ENCODE measurements at regions not wholly inside any gene's neighbourhood (a gene's known extent, or its start where the extent isn't known, plus 50 kb on each side); places are given as distances from the start of the nearest gene placed in this dataset.

DNA sequence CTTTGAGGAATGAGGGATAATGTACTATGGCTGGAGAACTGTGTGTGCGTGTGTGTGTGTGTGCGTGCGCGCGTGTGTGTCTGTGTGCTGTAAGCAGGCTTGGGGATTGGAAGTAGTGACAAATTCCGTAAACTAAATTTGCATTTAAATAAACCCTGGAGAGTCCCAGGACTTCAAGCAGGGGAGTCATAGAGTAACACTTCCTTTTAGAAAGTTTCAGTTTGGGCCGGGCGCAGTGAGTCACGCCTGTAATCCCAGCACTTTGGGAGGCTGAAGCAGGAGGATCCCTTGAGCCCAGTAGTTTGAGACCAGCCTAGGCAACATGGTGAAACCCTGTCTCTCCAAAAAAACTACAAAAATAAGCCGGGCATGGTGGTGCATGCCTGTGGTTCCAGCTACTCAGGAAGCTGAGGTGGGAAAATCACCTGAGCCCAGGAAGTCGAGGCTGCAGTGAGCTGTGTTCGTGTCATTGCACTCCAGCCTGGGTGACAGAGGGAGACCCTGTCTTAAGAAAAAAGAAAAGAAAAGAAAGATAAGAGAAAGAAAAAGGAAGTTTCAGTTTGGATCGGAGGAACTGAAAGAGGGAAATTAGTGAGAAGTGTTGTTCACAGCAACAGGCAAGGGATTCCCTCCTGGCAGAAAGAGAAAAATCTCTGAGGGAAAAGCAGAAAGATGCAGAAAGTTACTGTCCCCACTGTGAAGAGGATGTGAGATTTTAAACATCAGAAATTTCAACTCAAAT is 222.7 kb upstream of the SOX5 start:
- no peak for DNase-seq (ENCODE audit: low read depth in 2 of 2)

DNA sequence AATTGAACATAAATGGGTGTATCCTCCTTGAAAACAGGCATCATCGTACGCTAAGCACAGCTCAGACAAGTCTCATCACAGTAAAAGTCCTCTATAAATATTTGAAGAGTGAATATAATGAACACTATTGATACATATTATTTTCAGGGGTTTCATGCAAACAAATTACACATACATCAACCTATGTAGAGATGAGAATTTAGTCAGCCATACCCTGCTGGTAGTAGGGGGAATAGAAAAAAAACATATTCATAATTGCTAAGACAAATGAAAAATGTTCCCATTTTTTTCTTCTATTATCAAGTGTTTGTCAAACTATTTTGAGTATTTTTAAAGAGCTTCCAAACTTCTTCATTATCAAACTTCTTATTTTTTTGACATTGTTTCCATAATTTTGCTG is 205.6 kb upstream of the SOX5 start:
- DNase-seq (ENCODE audit: low read depth in 2 of 2): no peak

DNA sequence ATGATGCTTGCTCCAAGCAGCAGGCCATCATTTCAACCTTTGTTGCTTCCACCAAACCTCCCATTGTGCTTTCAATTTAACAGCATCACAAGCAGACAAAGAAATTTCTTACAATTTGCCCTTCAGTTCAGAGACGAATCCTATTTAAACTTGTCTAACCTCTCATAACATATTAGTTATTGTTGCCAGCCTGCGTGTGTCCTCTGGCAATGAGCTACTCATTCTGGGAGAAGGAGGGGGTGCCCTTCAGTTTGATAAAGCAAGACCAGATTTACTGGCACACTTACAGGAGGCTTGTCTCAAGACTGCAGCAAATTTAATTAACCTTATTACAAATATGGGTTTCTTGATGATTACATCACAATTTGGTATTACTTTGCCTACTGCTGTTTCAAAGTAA is 203.6 kb upstream of the SOX5 start:
- no peak for DNase-seq (ENCODE audit: low read depth in 2 of 2)

DNA sequence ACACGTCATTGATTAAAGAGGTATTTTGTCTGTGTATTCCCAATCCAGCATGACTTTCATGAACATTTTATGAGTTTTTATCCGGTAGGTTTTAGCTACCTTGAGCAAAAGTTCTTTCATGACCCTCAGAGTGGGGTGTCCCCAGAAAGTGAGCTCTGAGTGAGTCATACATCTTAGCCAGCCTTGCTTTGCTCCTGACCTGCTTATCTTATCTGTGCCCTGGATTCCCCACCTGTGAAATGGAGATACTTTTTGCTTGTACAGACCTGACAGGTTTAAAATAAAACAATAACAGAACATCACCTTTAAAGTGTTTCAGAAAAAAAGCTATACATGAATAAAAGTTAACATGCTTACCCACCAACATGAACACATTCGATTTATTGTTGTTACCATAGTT is 202.8 kb upstream of the SOX5 start:
- no peak for DNase-seq (ENCODE audit: low read depth in 2 of 2)

DNA sequence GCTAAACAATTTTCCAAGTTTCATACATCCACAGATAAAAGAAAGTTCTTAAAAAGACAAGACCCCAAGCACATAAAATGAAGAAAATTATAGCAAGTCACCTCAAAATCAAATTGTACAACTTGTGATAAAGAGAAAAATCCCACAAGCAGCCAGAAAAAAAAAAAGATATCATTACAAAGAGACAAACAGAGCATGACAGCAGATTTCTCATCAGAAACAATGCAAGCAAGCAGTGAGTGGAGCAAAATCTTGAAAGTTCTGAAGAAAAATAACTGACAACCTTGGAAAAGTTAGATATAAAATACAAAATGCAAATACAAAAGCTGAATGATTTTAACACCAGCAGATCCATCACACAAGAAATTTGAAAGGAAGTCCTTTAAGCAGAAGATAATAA is 194.5 kb upstream of the SOX5 start:
- no peak for DNase-seq (ENCODE audit: low read depth in 2 of 2)

DNA sequence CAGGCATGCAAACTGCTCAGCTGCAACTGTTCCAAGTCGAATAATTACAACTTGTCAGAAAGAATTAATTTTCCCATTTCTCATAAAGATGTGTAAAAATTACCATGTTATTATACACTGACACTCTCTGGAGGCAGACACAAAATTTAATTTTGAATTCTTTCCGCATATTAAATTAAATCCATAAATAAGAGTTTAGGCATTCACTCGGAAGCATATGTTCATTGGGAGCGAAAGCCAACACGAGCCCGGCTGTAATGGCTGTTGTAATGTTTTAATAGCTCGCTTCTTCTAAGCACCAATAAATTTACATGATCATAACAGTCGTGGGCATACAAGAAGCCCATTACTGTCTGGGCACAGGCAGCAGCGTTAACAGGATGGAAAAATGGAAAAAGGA is 189.6 kb upstream of the SOX5 start:
- DNase-seq (ENCODE audit: low read depth in 2 of 2): no peak

DNA sequence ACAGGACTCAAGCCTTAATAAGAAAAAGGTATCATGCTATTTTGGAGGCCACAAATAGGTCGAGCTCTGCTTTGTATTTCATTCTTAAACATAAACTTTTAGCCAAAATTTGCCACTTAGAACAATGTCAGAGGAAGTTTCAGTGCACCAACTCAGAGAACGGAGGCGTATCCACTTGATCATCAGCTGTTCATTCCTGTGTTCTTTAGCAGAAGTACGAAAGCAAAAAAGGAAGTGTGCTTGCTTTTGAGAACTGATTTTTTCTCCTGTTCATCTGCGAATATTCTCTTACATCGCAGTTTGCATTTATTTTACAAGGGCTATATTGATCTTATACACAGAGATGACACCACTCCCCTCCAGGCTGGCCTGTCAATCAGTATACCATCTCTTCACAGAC is 188.6 kb upstream of the SOX5 start:
- no peak for DNase-seq (ENCODE audit: low read depth in 2 of 2)

DNA sequence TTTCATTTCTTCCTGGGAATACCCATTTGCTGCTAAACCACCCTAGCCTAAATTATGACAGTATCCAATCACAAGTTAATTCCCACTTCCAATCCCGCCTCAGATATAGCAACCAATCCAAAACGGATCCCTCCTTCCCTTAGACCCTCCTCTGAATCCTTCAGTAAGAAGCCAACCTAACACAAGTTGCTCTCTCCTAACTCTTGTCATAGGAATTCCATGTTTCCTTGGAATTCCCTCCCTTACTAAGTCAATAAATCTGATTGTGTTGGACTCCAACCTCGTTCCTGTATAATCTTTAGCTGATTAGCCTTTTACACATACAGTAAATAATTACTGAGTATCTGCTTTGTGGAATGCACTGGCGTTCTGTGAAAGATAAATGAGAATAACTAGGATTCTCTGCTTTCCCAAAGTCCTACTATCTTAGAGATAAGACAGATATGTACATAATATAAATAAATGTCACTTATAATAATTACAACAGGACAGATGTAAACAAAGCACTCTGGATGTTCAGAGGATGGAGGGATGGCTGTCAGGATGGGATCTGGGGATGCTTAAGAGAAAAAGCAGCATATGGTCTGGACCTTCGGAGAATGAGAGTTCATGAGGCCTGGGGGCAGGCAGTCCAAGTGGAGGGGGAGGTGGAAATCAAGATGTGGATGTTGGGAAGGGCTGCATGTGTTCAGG is 185.8 kb upstream of the SOX5 start:
- DNase-seq (ENCODE audit: low read depth in 2 of 2): no peak

DNA sequence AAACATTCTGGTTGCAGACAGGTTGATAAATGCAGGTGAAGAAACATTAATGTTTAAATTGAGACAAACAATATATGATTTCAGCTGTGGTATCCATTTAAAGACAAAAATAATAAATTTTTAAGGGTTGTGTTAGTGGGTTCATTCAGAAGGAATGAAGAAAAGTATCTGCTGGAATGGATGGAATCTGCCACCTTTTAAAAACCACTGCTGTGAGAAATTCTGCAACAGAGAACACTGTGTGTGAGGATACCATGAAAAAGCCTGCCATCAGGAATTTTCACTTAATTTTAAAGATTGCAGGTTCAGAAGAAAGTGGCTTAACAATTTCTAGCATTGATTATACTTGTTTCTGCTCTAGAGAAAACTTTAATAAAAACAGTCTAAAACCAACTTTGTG is 184.6 kb upstream of the SOX5 start:
- no peak for DNase-seq (ENCODE audit: low read depth in 2 of 2)

DNA sequence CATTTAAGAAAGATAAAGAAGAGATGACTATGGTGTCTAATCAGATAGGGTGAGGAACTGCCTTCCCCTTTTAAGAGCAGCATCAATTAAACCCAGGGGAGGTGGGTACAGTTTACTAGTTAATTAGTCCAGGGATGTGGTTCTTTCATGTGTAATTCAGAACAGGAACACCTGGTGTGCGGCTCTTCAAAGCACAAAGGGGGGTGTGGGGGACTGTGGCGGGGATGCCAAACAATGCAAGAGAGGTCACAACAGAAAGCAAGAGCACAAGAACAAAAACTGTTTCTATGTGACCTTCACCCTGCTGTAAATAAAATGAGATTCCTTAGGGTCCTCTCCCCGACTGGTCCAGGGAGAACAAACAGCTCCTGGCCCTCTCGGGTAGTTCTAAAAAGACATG is 183.9 kb upstream of the SOX5 start:
- no peak for DNase-seq (ENCODE audit: low read depth in 2 of 2)

DNA sequence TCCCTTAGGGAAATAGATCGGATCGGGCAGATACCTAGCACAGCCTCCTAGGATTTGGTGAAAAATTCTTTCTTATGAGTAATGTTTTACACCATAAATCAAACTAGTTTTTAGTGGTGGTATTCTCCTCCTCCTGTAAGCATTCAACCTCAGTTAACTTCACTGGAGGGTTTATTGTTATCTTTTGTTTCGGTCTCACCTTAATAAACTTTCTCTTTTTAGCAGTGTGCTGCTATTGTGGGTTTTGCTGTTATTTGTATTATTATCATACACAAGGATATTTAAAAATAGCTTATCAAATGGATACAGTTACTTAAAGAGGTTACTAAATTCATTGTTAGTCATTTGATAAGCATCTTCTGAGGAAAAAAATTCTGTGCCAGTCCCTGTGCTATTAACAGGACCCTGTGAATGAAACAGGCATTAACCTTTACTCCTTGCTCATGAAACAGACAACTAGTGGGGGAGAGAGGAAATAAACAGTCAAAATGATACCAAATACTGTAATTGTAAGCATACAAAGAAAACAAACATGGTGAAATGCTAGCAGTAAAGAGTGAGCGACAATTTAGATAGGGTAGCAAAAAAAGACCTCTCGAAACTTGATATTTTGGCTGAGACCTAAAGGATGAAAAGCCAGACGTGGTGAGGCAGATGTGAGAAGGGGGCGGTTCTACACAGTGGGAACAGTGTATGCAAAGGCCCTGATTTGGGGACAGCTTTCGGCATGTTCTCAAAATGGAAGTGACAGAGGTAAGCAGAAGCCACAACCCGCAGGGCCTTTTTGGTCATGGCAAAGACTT is 178.7 kb upstream of the SOX5 start:
- DNase-seq (ENCODE audit: low read depth in 2 of 2): no peak

DNA sequence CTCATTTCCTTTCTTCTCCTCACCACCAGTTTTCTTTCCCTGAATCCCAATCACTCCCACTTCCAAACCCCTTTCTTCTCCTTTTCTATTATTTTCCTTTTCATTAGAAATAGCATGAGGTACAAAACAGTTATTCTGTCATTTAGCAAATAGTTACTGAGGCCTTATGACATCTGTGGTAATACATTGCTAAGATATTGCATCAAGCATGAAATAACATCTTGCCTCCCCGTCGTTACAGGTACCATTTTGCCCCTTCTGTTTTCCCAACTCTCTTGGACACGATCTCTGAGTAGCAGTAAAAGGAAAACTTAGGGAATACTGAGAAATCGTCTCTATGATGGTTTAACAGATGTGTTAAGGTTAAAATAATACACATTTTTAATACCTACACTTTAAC is 175.8 kb upstream of the SOX5 start:
- no peak for DNase-seq (ENCODE audit: low read depth in 2 of 2)

DNA sequence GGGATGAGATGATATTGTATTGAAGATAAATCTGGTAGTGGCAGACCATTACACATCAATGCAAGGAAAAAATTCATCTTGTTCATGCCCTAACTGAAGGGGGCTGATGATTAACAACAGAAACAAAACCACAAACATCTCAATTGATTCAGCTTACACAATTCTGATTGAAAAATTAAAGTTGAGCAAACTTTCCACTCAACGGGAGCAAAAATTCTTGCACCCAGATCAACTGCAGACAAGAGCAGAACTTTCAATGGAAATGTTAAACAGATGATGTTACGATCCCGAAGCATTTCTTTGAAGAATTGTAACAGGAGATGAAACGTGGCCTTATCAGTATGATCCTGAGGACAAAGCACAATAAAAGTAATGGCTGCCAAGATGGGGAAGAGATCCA is 172.4 kb upstream of the SOX5 start:
- DNase-seq (ENCODE audit: low read depth in 2 of 2): no peak

DNA sequence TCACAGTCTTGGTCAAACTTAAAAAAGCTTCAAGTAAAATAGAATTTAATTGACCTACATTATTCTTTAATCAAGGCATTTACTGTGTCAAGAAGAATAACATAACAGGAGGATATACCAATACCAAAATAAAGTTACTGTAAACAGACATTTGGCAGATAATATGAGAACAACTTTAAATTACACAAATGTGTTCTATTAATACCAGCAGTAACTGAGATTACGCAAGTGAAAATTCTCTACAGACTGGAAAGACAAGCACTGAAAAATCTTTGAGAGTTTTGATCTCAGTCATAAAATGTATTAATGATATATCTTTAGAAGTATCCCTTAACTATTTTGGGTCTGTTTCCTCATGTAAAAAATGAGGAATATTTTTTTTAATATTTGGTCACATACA is 169.2 kb upstream of the SOX5 start:
- DNase-seq (ENCODE audit: low read depth in 2 of 2): no peak

DNA sequence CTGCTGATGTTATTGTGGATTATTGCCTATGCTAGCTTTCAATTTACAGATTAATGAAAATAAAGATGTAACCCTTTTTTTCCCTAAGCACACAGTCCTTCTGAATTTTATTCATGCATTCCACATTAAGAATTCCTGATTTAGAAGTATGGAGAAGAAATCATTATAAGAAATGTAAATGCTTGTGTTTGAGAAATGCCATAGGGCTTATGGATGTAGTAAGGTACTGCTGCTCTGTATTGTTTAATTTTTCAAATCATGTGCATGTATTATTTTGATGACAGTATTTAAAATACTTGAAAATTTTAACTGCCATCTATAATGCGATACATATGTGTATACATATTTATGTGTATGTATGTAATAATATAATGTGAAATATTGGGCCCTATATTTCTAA is 167.1 kb upstream of the SOX5 start:
- no peak for DNase-seq (ENCODE audit: low read depth in 2 of 2)

DNA sequence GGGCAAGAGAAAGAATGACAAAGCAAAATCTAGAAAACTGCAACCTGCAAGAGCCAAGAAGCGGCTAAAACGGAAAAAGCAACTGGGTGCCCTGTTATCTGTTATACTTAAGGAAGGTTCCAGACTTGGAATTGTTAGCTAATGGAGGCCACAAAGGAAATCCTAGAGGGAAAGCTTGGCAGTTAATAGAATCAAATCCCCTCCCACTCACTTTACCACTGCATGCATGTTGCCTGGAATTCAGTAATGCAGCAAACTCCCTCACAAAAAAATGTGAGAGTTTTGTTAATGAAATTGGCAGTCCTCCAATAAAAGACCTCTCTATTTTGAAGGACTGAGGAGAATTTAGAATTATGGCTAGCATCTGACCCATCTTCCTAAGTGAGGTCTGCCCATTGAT is 164.2 kb upstream of the SOX5 start:
- no peak for DNase-seq (ENCODE audit: low read depth in 2 of 2)

DNA sequence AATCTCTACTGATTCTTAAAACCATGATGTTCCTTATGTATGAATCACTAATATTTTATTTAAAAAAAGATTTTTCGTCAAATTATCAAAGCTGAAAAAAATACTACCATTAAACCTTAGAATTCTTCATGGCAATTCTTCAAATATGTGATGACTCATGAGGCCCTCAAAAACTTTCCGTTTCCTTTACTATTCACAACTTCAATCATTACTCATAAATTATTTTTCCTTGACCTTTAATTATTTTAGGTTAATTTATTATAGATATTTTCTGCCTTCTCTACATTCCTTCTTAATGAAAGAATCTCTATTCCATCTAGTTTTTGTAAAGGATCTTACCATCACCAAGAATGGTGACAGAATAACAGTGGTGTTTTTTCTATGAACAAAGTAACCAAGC is 162.1 kb upstream of the SOX5 start:
- peak in 1 of 2 donors; percentile 4 for DNase-seq (ENCODE audit: low read depth in 2 of 2)

DNA sequence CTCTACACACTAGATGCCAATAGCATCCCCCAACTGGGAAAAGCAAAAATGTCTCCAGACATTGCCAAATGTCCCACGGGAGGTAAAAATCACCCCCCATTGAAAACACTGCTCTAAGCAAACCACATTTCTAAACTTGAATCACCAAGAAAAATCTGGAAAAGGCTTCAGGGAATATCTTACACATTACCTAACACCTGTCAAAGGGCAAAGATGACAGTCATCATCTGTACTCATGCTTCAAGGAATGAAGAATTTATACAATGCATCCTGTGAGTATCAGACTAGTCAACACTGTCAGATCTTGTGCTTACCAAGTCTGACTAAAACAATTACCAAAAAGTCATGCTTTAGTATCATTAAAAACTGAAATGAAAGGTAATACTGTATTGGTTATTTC is 161.6 kb upstream of the SOX5 start:
- no peak for DNase-seq (ENCODE audit: low read depth in 2 of 2)

DNA sequence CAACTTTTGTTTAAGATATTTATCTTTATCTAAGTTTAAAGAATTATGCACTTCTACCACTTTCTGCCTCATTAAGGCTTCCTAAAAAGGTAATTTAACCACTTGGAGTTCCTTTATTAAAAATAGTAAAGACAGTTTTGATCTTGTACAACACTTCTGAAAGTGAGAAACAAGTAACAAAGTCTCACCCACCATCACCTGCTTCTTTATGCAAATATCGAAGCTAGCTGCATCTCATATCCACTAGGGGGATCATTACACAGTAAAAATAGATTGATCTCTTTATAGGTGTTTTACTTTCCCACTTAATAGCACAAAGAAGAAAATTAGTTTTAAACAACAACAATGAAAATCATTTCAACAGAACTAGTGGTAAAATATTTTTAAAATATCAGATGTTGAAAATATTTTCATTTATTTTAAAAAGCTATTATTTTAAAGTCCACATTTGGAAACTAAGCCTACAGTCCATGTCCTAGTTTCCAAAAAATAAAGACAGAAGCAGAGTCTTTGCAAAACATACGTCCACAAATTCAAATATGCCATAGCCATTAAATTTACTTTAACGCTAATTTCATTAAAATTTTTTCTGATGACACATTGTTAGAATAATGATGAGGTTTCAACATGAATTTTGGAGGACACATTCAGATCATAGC is 160.0 kb upstream of the SOX5 start:
- peak; percentile 5 to 48 for DNase-seq (ENCODE audit: low read depth in 2 of 2)

DNA sequence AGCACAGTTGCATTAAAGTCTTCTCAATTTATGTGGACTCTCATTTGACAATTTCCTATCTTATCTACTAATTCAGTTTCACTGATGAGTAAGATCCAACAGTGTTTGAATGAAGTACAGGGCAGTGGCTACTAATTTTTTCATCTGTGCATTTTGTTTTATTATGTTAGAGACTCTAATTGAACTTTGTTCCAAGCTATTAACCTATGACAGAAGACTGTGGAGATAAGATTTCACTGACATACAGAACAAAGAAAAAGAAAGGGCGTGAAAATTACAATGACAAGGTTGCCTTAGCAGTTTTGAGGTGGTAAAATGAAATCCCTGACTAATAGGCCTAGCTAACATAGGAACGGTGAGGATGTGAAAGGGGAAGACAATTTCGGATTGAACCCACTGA is 153.2 kb upstream of the SOX5 start:
- no peak for DNase-seq (ENCODE audit: low read depth in 2 of 2)

DNA sequence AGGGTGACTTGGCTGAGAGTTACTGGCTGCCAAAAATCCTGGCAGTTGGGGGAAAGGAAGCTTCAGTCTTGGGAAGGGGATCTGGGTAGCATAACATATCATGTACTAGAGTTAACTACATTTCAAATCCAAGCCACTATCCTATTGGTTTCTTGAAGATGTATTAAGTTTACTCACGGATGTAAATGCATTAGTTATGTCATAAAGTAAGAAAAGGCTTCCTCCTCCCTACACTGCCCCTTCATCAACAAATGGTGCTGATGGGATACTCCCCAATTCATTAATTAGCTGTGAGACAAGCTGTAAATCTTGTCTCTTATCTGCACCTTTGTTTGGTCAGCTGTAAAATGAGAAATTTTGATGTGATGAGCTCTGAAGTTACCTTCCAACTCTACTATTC is 150.1 kb upstream of the SOX5 start:
- no peak for DNase-seq (ENCODE audit: low read depth in 2 of 2)

DNA sequence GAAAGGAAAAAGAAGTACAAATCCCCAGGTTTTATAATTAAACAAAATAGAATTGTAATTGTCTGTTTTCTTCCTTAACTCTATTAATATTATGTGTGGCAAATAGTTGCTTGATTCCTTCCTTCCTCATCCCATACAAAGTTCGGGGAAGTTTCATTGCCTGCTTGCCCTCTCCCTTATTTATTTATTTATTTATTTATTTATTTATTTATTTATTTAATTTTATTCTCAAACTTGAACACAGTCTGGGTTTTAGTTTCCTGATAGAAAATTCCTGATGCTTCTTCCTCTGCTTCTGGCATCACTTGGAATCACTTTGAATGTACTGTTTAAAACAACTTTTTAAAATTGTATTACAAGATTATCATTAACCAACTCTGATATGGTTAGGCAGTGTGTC is 145.8 kb upstream of the SOX5 start:
- DNase-seq (ENCODE audit: low read depth in 2 of 2): no peak
